ENCODE measurements at regions not wholly inside any gene's neighbourhood (a gene's known extent, or its start where the extent isn't known, plus 50 kb on each side); places are given as distances from the start of the nearest gene placed in this dataset.
"Not testable (repeated sequence)": the region's sequence is repeated elsewhere in the genome, so short reads cannot be mapped to it uniquely, and the experiment has no call there.

DNA sequence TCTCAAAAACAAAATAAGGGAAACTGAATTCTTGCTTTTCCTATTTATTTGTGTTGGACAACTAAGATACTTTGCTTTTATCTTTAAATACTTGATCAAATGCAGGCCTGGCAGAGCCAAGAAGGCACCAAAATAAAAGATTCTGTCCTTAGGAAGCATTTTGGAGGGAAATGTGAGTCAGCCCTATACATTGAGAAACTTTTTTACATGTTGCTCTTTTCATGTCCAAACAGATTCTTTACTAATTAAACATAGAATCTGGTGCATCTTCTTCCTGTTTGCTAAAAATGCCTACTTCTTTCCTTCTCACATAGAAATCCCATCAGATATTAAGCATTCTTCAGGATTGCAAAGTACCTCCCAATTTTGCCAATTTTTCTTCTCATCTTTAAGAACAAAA lies 1160.4 kb downstream of the EFNA5 start:
- no peak for DNase-seq

DNA sequence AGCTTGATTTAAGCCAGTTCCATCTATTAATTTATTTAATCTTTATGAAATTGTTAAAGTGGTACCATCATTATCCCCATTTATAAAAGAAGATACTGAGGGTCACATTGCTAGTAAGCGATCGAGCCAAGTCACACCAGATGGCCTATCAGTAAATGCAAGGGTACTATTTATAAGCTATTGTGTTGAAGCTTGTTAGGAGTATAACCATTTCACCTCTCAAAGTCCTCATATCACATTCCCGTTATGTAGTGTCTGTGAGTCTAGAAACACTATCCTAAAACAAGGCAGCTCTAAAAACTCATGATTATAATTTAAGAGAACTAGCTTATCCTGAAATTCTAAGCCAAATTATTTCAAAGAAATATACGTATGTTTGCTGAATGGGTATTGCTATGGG lies 1161.8 kb downstream of the EFNA5 start:
- no peak for DNase-seq

DNA sequence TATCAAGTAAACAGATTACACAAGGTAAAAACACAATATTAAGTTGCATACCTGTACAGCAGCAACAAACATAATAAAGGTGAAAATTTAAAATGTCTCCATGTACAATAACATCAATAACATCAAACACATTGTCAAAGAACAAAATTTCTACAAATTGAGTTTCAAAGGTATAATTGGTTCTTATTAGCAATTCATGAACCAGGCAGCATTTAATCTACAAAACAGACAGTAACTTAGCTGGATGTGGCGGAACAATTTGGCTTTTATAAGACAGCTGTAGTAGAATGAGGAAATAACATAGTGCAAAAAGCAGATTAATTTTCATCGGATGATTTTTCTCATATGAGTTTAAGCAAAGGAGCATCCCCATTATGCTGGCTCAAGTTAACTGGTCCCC lies 1176.8 kb downstream of the EFNA5 start:
- DNase-seq, result no peak

DNA sequence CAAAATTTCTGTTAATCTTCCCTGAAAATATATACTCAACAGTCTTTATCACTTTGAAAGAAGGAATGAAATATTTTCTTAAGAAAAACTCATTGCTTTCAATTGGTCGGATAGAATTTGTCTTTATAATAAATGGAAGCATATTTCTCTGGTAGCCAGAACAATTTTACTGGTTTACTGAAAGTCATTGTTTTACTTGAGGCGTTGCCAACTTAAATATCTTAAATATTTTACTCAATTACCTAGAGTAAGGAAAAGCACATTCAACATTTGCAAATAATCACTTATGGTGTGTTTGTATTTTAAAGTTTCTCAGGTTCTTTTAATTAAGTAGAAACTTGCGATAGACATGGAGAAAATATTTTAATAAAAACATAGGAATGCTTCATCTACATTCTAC lies 1181.7 kb downstream of the EFNA5 start:
- DNase-seq, result no peak

DNA sequence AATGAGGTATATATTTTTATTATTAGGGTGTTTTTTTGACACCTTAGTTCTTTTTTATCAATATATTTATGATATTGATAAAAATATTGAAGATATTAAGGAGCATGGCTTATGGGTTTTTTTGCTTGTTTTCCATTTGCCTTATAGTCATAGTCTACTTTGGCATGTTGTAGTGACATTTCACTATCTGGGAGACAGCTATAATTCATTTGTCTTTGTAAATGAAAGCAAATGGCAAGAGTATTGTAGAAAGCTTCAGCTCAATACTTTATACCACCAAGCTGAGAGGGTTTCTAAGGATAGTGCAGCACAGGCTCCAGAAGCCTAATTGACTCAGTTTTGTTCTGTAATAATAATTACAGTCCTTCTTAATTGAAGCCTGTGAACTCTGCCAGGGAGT lies 1182.3 kb downstream of the EFNA5 start:
- no peak for DNase-seq

DNA sequence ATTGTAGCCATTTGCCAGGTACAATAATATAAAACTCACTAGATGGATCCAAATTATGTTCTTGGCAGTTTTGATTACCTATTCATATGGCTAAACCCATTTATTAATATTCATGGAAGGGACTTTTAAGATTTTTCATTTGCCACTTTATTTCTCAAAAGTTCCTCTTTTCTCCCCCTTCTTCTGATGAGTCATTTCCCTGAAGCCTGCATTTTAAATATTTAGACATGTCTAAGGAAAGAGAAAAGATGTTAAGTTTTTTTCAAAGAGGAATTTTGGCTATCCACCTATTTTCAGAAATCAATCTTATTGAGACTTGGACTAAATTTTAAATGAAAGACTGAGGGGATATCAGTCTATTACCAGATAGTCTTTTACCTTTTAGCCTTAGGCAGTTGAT lies 1189.4 kb downstream of the EFNA5 start:
- no peak for DNase-seq

DNA sequence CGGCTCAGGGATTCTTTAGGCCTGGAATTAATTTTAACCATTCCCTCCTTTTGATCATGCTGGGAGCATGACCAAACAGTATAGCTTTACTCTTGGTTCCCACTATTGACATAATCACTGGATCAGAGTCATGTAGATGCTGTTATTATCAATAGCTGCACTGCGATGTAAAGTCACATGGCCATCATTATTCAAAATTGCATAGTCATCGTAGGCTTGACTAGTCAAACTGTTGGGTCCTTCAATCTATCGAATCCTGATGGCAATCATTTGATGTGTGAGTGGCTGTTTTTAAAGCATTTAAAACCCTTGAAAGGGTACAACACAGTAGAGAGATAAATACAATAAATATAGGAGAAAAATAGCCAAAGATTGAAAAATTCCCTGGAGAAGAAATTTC lies 1194.1 kb downstream of the EFNA5 start:
- no peak for DNase-seq

DNA sequence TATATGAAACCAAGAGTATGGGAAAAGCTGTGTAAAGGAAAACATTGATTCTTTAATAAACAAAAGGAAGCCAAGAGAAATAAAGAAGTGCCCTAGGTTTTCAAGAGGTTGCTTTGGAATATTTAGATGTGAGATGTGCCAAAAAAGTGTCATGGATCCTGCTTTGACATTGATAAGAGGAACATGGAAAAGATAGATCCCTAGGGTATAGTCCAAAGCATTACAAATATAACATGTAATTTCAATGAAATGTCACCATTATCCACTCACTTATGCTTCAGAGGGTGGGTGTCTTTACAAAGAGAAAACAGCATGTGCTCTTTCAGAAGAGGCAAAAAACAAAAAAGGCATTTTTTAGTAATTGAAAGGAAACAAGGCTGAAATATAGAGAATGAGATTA lies 1196.7 kb downstream of the EFNA5 start:
- no peak for DNase-seq

DNA sequence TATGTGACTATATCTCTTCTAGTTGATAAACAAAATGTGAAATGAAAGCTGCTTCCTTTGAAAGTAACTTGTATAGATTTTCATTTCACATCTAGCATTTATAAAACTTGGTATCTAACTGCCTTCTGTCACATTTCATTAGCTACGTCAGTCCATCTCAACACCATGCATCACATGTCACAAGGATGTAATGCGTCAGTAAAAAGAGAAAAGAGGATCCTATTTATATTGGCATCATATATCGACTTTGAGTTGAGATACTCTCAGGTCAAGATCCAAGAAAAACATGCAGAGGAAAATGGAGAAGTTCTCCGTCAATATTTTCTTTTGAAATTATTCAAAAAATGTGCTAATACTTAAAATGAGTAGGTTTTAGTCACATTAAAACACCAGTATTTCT lies 1211.2 kb downstream of the EFNA5 start:
- no peak for DNase-seq

DNA sequence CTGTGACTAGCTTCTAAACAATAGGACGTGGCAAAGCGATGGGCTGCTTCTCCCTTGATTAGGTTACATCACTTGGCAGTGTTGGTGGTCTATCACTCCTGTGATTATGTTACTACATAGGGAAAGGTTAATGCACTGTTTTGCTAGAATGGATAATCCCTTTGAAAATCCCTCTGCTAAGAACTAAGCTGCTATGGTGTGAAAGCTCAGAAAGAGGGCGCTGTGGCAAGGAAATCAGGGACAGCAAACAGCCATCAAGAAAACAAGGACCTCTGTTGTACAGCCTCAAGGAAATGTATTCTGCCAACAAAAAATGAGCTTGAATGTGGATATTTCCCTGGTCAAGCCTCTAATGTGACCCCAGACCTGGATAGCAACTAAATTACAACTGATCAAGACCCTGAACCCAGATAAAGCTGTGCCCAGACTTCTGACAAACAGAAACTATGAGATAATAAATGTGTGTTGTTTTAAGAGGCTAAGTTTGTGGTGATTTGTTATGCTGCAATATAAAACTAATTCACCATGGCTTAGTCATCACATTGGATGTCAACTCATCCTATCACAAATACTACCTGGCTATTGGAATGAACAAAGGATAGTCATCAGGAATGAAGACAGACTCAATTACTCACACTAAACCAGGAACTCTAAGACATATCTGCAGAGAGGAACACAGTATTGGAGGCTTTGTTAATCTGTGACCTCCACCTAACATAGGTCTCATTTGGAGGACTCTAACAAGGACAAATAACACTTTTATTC lies 1215.9 kb downstream of the EFNA5 start:
- DNase-seq, result no peak

DNA sequence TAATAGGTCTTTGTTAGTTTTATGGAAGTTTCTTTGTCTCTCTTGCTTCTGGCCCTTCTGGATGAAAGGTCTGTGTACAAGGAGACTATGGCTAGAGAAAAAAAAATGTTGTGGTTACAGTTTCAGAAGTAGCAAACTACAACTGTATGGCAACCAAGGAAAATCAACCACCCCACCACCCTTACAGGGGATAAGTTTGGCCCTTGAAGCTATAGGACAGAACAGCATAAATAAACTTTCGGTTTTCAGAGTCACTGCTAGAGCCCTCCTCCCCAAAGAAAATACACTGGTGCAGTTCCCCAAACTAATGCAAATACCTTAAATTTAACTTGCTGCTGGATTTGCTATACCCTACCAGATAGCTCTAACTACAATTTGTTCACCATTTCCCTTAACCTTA lies 1216.7 kb downstream of the EFNA5 start:
- no peak for DNase-seq

DNA sequence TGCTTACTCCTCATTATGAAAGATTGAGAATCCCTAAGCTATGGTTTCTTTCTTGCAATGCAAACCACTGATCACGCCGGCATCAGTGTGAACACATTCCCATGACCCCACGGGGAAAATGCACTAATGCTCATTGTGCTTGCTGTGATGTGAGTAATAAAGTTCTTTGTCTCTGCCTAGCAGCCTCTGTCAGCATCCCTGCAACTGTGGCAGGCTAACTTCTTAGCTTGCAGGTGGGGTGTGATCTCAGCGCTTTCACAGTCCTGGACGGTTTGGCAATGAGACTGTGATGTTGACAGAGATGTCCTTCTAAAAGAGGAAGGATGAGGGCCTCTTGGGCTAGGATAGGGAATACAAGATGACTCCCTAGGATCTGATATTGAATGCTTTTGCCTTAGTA lies 1218.7 kb downstream of the EFNA5 start:
- no peak for DNase-seq

DNA sequence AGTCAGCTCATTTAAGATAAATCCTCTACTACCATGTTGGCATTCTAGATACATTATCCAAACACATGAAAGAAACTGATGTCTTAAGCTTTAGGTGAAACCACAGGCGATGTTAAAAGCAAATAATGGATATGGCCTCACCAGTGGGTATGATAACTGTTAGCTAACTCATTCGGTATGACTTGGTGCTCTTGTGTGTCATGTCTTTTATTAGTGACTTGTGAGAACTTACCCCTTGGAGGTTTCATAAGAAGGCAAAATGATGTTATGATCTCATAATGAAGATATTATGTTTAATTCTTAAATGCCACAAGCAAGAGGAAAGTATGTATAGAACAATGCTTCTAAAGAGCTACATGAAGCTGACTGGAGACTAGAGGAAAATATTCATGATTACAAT lies 1227.0 kb downstream of the EFNA5 start:
- DNase-seq, result no peak

DNA sequence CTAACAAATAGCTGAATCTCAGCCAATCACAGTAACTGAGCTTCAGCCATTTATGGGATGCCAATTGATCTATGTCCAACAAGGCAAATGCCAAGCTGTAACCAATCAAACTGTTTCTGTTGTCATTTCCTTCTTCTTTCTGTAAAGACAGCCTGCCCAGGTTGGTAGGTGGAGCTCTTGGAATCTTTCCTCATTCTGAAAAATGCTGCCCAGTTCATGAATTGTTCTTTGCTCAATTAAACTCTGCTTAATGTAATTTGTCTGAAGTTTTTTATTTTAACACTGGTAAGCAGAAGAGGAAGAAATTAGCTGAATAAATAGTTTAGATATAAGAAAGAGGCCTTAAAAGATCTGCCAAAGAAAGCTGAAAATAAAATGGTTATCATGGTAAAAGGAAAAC lies 1235.6 kb downstream of the EFNA5 start:
- no peak for DNase-seq

DNA sequence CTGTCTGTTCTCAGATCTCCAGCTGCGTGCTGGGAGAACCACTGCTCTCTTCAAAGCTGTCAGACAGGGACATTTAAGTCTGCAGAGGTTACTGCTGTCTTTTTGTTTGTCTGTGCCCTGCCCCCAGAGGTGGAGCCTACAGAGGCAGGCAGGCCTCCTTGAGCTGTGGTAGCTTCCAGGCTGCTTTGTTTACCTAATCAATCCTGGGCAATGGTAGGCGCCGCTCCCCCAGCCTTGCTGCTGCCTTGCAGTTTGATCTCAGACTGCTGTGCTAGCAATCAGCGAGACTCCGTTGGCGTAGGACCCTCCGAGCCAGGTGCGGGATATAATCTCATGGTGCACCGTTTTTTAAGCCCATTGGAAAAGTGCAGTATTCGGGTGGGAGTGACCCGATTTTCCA lies 1240.0 kb downstream of the EFNA5 start:
- DNase-seq, result not testable (repeated sequence)

DNA sequence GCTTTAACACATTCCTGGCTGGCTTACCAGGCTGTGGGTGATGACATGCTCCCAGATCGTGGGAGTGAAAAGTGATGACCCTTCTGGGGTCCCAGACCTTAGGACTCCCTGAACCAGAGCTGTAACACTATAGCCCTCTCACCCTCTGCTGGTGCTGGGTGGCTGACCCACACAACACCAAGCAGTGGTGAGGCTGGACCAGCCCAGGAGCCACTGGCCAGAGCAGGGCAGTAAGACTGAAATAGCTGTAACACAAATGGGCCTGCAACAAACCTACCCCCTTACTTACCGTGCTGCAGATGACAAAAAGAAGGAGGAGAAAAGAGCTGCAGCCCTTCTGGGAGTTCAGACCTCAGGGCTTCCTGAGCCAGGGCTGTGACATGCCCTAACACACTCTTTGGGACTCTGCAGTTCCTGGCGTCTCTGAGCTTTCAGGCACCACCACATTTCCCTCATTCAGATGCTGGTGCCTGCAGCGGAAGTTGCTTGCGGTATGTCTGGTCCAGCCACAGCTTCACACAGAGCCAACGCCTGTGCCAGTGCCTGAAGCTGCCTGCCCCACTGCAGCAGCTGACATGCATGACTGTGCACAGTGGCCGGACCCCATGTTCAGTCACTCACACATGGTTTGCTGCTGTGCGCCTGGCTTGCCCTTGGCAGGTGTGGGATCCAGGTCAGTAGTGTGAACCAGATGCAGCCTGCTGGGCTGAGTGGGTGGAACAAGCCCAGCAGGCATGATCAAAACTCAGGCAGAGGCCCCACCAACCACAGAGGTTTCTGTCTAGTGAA lies 1247.4 kb downstream of the EFNA5 start:
- DNase-seq, result no peak

DNA sequence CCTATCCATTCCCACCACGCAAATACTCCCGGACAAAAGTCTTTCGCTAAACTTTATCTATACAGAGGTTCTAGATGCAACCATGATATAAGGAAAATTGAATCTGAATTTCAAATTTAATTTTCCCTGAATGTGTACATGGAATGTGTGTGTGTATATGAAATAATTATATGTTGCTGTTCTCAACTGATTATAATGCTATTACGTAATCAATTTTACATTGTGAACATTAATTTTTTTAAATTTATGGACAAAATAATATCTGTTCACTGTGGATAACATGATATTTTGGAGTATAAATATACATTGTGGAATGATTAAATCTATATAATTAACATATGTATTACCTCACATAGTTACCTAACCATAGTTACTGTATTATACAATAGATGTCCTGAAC lies 1250.6 kb downstream of the EFNA5 start:
- DNase-seq, result no peak

DNA sequence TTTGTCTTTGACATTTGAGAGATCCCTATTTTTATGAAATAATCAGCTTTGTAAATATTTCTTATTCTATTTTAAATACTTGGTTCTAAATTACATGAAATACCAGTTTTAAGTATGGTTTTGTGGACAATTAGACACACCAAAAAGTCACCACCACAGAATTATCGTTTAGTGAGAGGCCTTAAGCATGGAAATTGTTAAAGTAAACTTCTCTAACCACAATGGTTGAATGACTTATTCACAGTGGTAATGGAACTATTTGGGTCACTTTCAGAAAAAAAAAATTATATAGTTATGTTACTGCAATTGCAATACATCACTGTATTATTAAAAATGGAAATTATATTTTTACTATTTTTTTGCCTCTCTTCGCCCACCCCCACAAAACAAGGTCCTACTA lies 1252.5 kb downstream of the EFNA5 start:
- DNase-seq, result no peak

DNA sequence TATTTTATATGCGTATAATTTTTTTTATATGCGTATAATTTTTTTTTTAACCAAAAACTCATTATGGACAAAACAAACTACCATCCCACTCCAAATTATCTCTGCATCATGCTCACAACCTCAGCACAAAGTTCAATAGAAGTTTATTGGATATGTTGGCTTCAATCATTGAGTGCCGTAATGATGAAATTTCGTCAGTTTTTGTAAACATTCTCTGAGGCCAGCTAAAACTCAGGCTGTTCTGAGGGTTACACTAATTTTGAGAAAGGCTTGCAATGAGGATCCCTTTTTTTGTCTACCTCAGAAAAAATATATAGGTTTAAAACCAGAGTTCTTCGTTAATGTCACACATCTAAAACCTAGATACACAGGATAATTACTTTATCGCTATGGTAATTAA lies 1253.2 kb downstream of the EFNA5 start:
- DNase-seq, result no peak

DNA sequence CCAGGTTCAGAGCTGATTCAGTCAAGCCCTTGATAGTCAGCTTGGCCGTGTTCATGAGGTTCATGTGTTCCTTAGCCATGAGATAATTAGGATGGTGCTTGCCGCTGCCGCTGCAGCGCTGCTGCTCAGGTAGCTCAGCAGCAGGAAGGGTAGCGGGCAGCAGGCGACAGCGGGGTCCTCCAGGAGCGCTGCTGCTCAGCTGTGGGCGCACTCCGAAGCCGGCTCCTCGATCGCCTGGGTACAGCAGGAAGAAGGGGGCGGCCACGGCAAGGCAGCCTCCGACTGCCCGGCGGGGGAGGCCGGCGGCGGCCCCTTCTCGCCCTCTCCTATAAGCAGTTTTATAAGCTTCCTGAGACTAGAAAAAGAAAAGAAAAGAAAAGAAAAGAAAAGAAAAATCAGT lies 1253.6 kb downstream of the EFNA5 start:
- no peak for DNase-seq

DNA sequence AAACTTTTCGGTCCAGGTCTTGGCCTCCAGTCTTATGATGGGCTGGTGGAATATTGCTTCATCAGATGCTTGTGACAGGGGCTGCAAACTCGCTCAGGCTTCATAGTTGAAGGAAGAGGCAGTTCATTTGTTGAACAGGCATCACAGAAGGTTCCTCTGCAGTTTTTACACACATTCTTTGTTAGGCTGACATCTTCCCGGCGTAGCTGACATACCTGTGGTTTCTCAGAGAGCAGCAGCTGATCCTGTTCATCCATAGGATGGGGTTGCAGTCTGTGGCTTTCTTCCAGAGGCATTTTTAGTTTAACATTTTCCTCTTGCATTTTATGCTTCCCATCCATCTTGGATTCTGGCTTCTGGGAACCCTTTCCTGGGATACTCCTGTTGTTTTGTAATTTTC lies 1255.2 kb downstream of the EFNA5 start:
- DNase-seq, result no peak

DNA sequence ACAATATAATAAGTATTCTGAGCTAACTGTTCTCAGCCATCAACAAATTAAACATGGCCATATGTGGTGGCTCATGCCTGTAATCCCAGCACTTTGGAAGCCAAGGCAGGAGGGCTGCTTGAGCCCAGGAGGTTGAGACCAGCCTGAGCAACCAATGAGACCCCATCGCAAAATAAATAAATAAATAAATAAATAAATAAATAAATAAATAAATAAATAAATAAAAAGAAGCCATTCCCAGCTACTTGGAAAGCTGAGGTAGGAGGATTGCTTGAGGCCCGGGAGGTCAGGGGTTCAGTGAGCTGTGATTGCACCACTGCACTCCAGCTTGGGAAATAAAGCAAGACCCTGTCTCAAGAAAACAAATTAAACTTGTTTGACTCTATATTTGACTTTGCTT lies 1256.4 kb downstream of the EFNA5 start:
- DNase-seq, result no peak

DNA sequence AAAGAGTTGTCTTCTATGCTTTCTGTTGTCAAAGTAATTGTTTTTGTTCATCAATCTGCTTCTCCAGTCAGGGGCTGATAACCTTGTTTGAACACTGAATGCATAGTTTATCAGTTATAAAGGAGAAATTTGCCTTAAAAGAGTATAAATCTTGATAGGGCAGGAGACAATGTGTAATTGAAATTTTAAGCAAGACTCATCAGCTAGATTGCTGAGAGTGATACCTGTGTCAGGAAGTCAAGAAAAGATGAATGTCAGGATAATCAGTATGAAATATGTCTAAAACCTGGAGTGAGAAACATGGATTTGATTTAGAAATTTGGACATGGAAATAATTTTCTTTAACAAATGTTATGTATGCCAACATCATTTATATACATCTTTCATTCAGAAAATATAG lies 1258.1 kb downstream of the EFNA5 start:
- no peak for DNase-seq

DNA sequence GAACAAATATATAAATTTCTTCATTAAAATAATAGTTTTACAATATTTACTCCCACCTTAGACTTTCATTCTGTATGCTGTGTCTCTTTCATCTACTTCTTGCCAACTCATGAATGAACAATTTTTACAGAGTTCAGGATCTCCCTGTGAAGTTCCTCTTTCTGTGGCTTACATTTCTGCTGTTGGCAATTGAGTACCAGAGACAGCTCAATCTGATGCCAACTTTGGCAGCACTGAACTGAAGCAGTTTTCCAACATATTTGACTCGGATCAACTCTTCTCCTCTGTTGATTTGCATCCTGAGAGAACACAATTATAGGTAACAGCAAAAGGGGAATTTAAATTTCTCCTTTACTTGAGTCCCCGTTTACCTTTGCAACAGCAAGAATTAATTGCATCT lies 1262.2 kb downstream of the EFNA5 start:
- DNase-seq, result no peak

DNA sequence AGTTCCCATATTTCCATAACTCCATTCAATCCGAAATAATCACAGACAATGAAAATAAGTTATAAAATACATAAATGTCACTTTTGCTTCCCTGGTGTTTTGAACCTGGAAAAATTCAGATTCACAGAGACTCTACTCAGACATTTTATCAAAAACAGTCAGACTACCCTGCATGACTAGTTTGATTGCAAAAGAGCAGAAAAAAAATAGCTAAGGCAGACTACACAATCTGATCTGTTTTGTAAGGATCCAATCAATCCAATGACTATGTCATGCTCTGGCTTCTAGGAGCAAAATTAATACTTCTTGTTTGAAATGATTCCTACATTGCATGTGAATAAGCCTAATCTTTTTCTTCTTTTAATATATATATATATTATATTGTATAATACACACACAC lies 1262.6 kb downstream of the EFNA5 start:
- no peak for DNase-seq

Data from stimulated activated CD4-positive, alpha-beta T cell treated with anti-CD3 and anti-CD28 coated beads, Interleukin-1b, Interleukin-23, amount 100 ng/mL, for 48 hours (primary cell).